ENCODE measurements at regions not wholly inside any gene's neighbourhood (a gene's known extent, or its start where the extent isn't known, plus 50 kb on each side); places are given as distances from the start of the nearest gene placed in this dataset.

DNA sequence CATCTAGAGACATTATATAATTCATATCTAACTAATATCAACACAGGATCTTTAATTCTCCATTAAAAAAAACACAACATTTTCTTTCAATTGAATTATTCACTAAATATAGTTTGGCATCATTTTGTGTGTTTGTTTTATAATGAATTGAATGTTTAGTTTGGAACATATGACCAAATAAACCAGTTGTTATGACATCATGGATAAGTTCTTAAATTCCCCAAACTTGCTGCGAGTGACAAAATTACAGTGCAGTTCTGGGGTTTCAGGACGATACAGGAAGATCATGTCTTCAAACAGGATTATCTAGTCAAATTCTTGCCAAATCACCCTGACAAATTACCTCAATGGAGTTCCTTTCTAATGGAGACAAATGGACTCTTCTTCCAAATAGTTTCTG is 473.6 kb downstream of the EPM2A start:
- Mint-ChIP-seq H3K9me3 (no peaks in the 10 kb centered on the region), H3K27me3 (ENCODE audit: insufficient read depth) (peaks cover 1% of the 10 kb centered on the region; the same call in 1 of the 2 replicates), H3K4me3 (no peak overlapping the region), H3K27ac (no peak overlapping the region), H3K36me3 (ENCODE audit: low read depth) (no peaks in the 10 kb centered on the region), H3K4me1 (ENCODE audit: low read depth) (no peaks in the 10 kb centered on the region)
- TF ChIP-seq, protein P1, sequence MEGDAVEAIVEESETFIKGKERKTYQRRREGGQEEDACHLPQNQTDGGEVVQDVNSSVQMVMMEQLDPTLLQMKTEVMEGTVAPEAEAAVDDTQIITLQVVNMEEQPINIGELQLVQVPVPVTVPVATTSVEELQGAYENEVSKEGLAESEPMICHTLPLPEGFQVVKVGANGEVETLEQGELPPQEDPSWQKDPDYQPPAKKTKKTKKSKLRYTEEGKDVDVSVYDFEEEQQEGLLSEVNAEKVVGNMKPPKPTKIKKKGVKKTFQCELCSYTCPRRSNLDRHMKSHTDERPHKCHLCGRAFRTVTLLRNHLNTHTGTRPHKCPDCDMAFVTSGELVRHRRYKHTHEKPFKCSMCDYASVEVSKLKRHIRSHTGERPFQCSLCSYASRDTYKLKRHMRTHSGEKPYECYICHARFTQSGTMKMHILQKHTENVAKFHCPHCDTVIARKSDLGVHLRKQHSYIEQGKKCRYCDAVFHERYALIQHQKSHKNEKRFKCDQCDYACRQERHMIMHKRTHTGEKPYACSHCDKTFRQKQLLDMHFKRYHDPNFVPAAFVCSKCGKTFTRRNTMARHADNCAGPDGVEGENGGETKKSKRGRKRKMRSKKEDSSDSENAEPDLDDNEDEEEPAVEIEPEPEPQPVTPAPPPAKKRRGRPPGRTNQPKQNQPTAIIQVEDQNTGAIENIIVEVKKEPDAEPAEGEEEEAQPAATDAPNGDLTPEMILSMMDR (IDR thresholded peaks at IDR 0.05): no peak
- DNase-seq: no peak

GRCh38 chr6:145262771-145263170 is 472.5 kb downstream of the EPM2A start:
- peaks cover 1% of the 10 kb centered on the region; the same call in 1 of the 2 replicates for H3K27me3 Mint-ChIP-seq (ENCODE audit: insufficient read depth)
- H3K9me3 Mint-ChIP-seq: no peaks in the 10 kb centered on the region
- no peak for DNase-seq
- H3K27ac Mint-ChIP-seq: no peak overlapping the region
- no peak overlapping the region for H3K4me3 Mint-ChIP-seq
- TF ChIP-seq, protein P1 (IDR thresholded peaks at IDR 0.05): no peak
- no peaks in the 10 kb centered on the region for H3K4me1 Mint-ChIP-seq (ENCODE audit: low read depth)
- H3K36me3 Mint-ChIP-seq (ENCODE audit: low read depth): no peaks in the 10 kb centered on the region

DNA sequence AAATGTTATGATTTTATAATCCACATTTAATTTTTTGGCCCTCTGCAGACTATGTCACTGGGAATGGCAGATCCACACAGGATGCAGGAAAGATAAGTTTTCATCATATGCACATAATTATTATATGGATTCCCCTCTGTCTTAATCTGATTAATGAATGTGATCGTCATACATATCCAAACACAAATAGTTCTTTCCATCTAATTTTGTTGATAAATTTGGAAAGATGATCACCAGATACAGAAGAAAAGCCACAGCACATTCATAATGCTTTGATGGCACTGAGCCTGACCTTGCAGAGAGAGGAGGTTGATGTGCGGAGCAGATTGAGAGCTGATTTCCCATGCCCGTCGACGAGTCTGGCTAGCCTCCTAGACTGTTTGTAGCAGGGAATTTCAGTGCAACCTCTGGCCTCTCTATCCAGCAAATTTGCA is 471.5 kb downstream of the EPM2A start:
- H3K4me1 Mint-ChIP-seq (ENCODE audit: low read depth): no peaks in the 10 kb centered on the region
- no peaks in the 10 kb centered on the region for H3K9me3 Mint-ChIP-seq
- H3K27me3 Mint-ChIP-seq (ENCODE audit: insufficient read depth): peaks cover 1% of the 10 kb centered on the region; the same call in 1 of the 2 replicates
- H3K4me3 Mint-ChIP-seq: no peak overlapping the region
- TF ChIP-seq, protein P1 (IDR thresholded peaks at IDR 0.05): no peak
- no peak overlapping the region for H3K27ac Mint-ChIP-seq
- no peak for DNase-seq
- no peaks in the 10 kb centered on the region for H3K36me3 Mint-ChIP-seq (ENCODE audit: low read depth)

GRCh38 chr6:145266432-145267075 is 468.8 kb downstream of the EPM2A start:
- Mint-ChIP-seq H3K4me1 (ENCODE audit: low read depth) (no peaks in the 10 kb centered on the region), H3K27ac (no peak overlapping the region), H3K27me3 (ENCODE audit: insufficient read depth) (peaks cover 1% of the 10 kb centered on the region; the same call in 1 of the 2 replicates), H3K36me3 (ENCODE audit: low read depth) (no peaks in the 10 kb centered on the region), H3K4me3 (no peak overlapping the region), H3K9me3 (no peaks in the 10 kb centered on the region)
- TF ChIP-seq, protein P1 (IDR thresholded peaks at IDR 0.05): no peak
- no peak for DNase-seq

GRCh38 chr6:145267076-145267867 is 468.0 kb downstream of the EPM2A start:
- Mint-ChIP-seq H3K36me3 (ENCODE audit: low read depth) (no peaks in the 10 kb centered on the region), H3K4me1 (ENCODE audit: low read depth) (no peaks in the 10 kb centered on the region), H3K9me3 (no peaks in the 10 kb centered on the region), H3K27ac (no peak overlapping the region), H3K27me3 (ENCODE audit: insufficient read depth) (peaks cover 1% of the 10 kb centered on the region; the same call in 1 of the 2 replicates), H3K4me3 (no peak overlapping the region)
- no peak for DNase-seq
- TF ChIP-seq, protein P1 (IDR thresholded peaks at IDR 0.05): no peak

Measured in HFFc6 (cell line).